Stimulated activated CD4-positive, alpha-beta T cell treated with anti-CD3 and anti-CD28 coated beads, Interleukin-4, amount 100 ng/mL, for 1 hour (primary cell): ENCODE measurements at regions not wholly inside any gene's neighbourhood (a gene's known extent, or its start where the extent isn't known, plus 50 kb on each side); places are given as distances from the start of the nearest gene placed in this dataset.

ENCODE experiments used
- DNase-seq: peaks from one replicate; pipeline ENCODE4 v3.0.0-alpha.2; 2020

DNA sequence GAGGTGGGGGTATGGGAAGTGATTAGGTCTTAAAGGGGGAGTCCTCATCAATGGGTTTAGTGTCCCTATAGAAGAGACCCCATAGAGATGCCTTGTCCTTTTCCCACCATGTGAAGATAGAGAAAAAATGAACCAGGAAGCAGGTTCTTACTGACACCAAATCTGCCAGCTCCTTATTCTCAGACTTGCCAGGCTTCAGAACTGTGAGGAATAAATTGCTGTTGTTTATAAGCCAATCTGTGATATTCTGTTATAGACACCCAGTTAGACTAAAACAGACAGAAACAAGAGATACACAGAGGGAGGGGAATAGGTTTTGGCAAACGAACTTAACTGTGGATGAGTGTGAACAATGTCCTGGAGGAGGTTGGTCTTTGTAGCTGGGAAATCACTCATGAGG is 381.4 kb downstream of the ADRA2A start:
- no peak for DNase-seq

DNA sequence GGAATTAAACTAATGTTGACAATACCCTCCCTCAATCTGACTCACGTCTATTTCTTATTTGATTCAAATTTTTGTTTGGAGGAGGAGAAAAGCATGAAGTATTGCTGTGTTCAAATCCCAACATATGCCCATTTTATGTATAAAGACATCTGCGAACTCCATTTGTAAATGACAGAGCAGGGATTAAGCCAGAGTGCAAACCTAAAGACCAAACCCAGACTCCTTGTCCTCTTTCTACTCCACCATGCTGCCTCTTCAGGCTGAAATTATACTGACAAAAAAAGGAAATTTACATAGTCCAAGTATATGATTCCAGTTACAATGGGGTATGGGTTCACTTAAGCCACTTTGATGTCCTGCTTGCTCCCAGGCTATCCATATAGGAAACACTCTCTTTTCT is 383.1 kb downstream of the ADRA2A start:
- DNase-seq, result no peak

DNA sequence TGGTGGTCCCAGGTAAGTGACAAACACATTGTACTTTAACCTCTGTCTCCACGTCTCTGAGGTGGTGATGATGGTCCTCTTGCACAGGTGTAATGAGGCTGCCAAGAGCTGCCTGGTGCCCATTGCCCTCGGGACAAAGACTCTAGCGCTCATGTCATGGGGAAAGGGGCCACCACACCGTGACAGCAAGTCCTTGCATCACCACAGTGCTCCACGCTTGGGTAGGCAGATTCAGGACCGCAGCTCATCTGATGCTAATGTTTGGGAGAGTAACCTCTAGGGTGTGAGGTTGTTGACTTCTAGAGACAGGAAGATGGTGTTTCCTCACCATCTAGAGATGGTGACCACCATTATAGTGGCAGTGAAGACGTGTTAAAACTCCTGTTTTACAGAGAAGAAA is 395.6 kb downstream of the ADRA2A start:
- no peak for DNase-seq

DNA sequence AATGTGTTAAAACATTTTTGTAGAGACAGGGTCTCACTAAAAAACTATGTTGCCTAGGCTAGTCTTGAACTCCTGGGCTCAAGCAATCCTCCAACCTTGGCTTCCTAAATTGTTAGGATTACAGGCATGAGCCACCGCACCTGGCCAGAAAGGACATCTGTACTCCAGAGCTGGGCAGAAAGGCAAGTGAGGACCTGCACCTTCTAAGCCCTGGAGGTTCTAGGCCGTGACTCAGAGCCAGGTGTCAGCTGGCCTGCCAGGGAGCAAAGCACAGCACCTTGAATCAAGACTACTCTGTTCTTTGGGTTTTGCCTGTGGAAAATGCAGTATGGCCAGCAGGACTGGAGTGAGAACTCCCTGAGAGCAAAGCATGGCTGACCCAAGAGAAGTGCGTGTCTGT is 396.5 kb downstream of the ADRA2A start:
- no peak for DNase-seq

DNA sequence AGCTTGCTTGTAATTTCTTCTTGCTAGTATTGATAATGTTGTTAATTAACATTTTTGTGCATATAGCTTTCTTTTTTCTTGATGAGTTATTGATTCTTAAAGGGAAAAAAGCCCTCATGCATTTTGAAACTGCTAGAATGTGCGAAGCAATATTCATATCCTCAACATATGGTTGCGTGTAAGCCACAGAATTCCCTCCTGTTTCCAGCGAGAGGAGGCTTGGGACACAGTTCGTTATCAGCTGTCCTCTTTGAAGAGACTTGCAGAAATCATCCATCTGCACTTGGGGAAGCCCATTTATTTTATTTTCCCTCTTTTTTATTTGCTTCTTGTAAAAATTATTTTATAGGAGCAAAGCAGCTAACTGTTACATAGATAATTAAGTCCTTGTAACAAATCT is 398.0 kb downstream of the ADRA2A start:
- DNase-seq, result no peak

DNA sequence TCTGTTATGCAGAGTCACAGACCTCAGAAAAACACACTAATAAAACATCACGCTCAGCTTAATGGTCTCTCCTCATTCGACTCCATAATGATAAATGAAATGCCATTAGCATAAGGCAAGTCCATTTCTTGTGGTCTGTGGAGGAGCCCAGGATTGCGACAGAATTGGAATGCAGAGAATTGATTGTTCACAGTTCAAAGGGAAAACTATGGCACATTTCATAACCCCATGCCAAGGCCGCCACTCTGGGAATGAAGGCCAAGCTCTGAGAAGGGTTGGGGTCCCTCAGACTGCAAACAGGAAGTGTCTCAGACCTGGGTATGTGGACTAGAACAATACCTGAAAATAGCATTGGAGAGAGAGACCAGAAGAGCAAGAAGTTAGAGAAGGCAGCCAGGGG is 398.9 kb downstream of the ADRA2A start:
- DNase-seq, result no peak

DNA sequence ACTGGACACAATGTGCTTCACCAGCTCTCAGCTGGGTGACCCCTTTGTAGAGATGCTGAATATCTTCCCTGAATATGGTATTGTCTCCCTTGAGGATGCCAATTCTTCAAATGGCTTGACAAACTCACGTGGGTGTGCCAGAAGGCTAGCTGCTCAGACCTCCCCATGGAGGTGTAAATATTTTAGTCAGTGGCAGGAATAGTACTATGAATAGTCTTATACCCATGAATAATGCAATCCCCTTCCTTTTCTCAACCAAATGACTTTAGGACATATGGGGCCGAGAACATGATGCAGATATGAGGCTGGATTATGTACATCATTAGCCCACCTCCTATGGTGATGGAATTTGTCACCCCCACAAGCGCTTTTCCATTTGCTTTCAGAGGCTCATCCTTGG is 401.8 kb downstream of the ADRA2A start:
- no peak for DNase-seq

DNA sequence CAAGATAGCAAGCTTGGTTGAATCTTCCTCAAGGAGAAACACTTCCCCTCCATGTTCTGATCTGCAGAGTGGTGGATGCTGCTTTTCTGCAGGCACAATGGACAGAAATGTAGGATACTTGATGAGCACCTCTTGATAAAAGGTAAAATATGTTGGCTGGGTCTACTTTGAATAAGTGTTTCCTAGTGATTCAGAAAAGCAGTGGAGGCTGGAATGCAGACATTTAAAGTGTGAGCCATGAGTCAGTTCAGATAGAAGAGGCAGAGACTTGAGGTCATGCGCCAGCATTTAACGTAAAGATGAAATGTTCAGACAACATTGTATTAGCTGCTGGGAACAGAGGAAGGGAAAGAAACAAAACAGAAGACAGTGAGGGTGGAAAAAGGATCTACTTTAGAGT is 403.1 kb downstream of the ADRA2A start:
- no peak for DNase-seq

DNA sequence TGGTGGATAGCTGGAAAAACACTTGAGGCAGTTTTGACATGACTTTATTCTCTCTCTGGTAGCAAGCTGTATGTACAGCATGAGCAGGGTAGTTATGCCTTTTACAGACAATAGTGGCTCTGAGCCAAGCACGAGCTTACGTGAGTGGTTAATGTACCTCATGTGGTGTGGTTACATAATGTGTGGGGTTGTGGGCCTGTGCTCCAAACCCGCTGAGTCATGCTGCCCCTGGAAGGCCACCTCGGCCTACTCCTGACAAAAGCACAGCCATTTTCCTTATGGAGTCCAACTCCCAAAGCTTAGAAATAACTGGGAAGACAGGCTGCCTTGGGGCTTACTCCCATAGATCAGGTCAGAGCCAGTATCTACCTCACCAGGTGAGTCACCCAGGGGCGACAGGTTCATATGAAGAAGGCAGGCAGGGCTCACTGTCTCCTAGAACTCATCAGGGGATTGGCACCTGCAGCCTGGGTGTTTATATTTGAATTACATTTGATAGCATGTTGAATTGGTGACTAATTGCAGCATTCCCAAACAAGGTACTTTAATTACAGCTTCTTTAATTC is 404.5 kb downstream of the ADRA2A start:
- DNase-seq, result no peak

DNA sequence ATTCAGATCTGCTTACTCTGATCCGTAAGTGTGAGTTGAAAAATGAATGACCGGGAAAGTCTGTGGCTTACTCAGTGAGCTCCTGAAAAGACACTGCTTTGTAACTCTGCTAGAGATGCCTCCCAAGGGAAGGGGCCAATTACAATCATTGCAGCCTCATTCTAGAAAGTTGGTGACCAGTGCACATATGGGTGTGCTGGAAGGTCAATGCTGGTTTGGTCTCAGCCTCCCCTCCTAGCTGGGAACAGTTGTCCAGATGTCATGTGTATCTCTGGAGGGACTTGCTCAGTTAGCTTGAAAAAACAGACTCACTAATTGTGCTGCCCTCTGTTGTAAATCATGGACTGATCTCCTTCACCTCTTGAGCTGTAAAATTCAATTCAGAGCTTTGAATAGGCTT is 405.0 kb downstream of the ADRA2A start:
- no peak for DNase-seq

DNA sequence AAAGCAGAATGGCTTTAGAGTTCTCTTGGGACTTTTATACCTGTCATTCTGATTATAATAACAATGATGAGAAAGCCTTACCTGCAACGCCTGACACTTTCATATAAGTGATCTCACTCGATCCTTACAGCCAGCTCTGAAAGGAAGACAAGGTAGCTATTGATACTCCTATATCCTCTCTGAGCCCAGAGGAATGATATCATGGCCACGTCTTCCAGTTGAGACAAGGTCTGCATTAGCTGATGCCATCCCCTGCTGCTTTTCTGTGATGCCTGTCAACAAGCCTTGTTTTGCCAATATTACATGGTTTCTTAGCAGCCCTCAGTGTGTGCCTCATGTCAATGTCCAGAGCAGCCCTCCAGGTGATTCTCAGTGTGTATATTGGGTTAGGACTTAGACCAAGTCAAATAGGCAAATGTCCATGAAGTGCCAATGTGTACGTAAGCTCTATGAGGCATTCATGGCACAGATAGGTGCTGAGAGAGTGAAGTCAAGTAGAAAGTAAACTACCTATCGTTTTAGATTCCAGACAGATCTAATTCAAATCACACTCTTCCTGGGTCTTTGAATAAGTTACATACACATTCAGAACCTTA is 405.9 kb downstream of the ADRA2A start:
- no peak for DNase-seq

DNA sequence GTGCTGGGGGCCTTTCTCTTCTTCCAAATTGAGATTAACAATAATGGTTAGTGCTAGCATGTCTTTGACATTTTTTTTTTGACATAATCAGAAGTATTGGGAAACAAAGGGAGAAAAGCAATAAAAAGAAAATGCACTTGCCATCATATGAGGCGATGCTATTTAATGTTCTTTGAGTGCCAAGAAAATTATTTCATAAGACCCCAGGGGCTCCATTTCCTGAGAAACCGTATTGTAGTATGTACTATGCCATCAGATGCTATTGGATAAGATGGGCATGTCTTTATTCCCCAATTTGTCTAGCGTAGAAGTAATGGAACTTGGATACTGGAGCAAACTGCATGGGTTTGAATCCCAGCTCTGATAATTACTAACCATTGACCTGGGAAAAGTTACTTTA is 408.9 kb downstream of the ADRA2A start:
- no peak for DNase-seq

DNA sequence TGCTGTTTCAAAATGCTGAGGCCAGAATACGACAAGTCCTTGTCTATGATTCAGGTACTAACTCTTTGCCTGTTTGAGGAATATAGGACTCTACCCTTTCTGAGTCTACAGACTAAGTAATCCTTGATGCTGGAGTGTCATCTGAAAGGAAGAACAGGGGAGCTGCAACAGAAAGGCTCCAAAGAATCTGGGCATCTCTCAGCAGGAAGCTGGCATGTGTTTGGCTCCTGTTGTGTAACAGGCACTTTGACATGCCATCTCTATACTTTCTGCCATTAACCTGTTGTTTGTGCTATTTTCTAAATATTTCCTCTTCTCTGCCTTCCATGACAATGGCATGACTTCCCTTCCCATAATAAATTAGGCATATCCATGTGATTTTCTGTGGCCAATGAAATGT is 409.5 kb downstream of the ADRA2A start:
- no peak for DNase-seq

DNA sequence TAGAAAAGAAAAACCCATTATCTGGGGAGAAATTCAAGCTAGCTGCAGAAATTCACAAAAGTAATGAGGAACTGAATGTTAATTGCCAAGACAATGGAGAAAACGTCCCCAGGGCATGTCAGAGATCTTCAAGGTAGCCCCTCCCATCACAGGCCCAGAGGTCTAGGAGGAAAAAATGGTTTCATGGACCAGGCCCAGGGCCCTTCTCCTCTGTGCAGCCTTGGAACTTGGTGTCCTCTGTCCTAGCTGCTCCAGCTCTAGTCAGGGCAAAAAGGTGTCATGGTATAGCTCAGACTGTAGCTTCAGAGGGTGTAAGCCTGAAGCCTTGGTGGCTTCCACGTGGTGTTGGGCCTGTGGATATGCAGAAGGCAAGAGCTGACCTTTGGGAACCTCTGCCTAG is 411.8 kb downstream of the ADRA2A start:
- DNase-seq, result no peak

DNA sequence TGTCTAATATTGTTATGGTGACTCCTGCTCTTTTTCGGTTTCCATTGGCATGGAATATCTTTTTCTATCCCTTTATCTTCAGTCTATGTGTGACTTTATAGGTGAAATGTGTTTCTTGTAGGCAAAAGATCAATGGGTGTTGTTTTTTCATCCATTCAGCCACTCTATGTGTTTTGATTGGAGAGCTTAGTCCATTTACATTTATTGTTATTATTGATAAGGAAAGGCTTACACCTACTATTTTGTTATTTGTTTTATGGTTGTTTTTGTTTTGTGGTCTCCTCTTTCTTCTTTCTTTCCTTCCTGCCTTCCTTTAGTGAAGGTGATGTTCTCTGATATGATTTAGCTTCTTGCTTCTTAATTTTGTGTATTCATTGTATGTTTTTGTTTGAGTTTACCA is 414.3 kb downstream of the ADRA2A start:
- DNase-seq, result no peak

DNA sequence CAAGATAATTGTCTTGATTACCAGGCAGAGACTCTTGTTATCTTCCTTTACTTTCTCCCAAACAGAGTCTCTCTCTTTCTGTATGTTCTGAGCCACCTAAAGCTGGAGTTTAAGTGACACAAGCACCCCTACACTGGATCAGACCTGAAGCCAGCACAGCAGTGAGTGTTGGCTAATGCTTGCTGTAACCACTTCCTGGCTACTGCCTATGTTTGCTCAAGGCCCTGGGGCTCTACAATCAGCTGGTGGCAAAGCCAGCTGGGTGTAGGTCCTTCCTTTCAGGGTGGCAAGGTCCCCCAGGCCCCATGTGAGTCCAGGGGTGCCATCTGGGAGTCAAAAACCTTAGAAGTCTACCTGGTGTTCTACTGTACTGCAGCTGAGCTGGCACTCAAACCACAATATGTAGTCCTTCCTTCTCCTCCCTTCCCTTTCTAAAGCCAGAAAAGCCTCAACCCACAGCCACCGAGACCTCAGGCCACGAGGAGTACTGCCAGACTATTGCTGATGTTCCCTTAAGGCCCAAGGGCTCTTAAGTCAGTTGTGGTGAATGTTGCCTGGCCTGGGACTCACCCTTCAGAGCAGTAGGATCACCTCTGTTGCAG is 416.3 kb downstream of the ADRA2A start:
- DNase-seq, result no peak

DNA sequence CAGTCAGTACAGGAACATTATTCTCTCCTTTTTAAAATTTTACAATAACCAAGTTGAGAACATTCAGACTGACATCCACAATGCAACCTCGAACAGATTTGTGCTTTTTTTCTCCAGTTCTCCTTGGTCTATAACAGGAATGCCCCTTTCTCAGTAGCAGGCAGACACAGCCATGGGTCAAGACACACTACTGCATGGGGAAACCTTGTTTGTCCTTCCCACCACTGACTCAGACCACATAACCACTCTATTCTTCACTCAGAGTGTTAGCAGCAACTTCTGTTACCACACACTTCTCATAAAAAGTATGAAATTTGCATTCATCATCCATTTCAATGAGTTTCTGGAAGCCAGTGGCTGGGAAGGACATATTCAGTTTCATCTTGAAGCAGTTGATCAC is 421.7 kb downstream of the ADRA2A start:
- no peak for DNase-seq

DNA sequence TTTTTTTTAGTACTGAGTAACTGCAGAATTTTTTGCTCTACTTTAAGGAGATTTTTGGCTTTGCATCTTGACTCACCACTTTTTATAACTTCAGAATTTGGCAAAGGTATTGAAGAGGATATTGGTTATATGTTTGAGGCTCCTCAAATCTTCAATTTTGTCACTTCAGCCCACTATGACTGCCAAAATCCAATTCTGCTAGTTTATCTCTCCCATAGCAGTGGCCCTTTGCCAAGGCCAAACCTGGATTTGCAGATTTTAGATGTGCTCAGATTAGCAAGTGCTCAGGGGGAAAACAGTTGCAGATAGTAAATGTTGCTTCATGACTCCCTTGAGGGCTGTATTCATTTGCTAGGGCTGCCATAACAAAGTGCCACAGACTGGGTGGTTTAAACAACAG is 427.5 kb downstream of the ADRA2A start:
- no peak for DNase-seq

DNA sequence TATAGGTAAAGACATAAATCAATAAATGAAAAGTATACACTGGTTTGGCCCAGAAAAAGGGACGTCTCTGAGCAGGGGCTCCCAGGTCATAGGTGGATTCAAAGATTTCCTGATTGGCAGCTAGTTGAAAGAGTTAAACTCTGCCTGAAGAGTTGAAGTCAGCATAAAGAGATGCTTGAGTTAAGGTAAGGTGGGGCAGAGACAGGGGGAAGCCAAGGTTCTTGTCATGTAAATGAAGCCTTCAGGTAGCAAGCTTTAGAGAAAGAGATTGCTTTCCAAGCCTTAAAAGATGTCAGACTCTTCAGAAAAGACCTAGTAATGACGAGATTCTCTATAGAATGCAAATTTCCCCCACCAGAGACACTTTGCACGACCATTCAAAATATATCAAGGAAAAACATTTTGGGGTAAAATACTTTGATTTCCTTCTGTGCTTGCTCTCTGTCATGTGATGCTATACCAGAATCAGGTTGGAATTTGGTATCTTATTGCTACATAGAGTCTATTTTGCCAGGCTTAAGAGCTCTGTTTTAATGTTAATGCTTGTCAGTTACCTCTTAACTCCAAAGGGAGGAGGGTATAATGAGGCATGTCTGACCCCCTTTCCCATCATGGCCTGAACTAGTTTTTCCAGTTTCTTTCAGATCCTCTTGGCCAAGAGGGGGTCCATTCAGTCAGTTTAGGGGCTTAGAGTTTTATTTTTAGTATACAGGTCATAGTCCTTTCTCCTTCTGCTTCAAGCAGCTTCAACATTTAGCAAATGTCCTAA is 429.6 kb downstream of the ADRA2A start:
- DNase-seq, result no peak

DNA sequence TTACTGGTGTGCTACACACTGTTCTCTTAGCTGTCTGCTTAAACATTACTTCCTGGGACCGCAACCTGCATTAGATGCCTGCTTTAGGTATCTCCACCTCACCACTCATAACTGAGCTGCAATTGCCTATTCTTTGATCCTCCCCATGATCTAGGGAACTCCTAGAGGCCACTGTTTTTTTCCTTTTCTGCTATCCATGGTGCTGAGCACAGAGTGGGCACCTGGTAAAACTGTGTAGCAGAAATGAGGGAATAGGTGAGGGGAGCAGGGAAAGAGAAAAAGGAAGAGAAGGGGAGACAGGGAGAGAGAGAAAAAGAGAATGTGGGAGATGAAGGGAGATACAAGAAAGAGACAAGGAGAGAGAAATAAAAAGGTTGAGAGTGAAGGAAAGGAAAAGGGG is 434.9 kb downstream of the ADRA2A start:
- DNase-seq, result no peak

DNA sequence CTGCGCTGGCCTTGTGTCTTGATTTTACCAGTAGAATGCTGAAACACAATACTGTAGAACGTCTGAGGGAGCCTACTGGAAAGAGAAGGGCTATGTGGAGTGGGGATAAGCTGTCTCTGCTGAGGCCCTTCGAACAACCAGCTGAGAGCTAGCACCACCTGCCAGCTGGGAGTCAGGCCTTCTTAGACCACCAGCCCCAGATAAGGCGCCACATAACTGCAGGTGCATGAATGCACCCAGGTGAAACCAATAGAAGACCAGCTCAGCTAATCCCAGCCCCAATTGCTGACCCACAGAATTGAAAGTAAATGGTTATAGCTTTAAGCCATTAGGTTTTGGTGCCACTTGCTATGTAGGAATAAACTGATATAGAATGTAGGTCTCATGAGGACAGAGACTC is 438.4 kb downstream of the ADRA2A start:
- no peak for DNase-seq

DNA sequence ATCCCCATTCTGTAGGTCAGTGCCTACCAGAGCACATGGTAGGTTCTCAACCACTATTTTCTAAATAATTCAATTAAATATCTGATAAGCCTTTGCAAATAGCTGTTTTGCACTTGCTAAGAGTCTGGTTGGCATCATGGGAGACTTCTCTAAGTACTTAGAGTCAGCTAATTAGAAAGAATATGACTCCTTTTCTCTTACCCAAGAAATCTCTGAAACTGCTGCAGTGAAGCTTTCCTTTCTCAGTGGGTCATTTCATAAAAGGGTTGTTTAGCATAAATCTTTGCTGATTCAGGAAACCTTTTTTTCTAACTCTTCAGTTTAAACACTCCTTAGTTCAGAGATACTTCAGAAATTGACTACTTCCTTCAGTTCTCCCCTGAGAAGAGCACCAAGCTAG is 438.9 kb downstream of the ADRA2A start:
- no peak for DNase-seq

DNA sequence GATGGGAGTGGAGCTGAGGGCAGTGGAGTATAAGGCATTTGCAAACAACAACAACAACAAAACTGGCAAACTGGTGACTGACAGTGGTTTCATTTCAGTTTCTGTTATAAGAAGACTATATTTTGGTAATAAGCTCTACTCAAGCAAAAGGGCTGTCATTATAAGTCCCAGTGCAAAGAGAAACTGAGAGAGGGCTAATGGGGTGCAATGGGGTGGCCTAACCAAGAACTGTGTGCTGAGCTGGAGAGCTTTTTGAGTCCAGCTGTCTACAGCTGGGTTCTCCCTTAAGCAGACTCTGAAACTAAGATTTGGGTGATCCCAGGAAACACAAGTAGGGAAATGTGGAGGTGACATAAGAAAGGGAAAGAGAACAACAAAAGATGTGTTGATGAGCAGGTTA is 439.3 kb downstream of the ADRA2A start:
- no peak for DNase-seq

DNA sequence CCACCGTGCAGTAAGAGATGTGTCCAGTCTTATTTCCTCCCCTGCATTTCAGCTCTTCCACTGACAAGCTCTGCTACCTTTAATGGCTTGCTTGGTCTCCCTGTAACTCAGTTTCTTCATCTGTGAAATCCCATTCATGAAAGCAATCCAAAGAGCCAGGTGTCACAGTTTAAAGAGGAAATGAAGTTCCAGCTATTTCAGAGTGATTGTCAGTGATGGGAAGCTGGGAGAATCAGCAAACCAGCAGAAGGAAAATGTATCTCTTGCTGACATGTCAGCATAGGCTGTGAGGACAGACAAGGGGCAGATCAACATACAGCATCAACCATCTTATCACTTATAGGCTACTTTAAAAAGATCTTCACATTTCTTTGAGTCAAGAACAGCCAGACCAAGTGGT is 445.3 kb downstream of the ADRA2A start:
- DNase-seq, result no peak
